NCI-H1105 (cell line): ENCODE measurements at regions not wholly inside any gene's neighbourhood (a gene's known extent, or its start where the extent isn't known, plus 50 kb on each side); places are given as distances from the start of the nearest gene placed in this dataset.
A peak's percentile ranks its signal among the peaks of the same experiment; 100 is the strongest.

Source experiments
- DNase-seq: peaks from one replicate; lab custom pipeline; 2025; lab: John Stamatoyannopoulos, UW

DNA sequence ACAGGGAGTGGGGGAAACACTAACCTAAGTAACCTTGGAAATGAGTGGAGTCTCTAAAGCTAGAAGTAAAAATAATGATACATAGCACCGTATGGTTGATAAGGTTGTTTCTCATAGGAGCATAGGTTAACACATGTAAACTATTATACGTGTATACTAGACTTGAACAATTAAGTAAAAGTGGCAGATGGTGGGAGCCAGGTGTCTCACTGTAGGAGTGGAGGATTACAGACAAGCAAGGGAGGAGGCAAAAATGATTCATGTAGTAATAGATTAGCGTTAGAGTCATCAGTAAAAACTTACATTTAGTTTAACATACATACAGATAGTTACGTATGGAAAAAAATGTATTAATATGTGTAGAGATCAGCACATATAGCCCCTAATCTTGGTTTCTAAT is 138.4 kb upstream of the DSCAM start:
- no peak for DNase-seq

DNA sequence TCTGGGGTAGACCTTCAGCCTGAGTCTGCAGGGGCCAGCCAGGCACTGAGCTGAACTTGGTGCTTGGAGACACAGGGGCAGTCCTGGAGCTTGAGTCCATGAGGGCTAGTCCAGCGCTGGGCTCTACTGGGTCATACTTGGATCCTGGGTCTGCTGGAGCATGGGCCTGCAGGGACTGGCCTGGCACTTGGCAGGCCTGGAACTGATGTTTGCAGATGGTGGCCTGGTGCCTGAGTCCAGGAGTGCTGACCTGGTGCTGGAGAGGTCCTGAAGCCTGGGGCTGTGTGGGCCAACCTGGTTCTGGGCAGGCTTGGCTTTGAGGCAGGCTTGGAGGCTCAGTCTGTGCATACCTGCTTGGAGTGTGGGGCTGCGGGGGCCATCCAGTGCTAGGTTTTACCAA is 143.4 kb upstream of the DSCAM start:
- no peak for DNase-seq

DNA sequence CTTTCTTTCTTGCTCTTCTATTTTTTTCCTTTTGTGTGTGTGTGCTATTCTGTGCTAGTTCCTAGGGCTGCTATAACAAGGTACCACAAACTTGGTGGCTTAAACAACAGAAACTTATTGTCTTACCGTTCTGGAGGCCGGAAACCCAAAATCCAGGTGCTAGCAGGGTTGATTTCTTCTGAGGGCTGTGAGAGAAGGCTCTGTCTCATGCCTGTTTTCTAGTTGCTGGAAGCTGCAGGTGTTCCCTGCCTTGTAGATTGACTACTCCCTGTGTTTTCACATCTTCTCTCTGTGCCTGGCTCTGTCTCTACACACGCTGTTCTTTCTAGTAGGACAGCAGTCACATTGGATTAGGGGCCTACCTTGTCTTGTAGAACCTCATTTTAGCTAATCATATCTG is 150.9 kb upstream of the DSCAM start:
- no peak for DNase-seq

DNA sequence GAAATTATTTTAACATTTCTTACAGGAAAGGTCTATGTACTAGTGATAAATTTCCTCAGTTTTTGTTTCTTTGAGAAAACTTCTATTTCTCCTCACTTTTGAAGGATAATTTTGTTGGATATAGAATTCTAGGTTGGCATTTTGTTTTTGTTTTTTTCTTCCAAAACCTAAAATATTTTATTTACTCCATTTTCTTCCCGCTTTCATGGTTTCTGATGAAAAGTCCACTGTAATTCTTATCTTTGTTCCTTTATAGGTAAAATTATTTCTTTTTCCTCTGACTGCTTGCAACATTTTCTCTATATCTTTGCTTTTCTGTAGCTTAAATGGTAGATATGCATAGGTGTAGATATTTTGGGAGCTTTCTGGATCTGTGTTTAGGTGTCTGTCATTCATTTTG is 153.9 kb upstream of the DSCAM start:
- DNase-seq = no peak

DNA sequence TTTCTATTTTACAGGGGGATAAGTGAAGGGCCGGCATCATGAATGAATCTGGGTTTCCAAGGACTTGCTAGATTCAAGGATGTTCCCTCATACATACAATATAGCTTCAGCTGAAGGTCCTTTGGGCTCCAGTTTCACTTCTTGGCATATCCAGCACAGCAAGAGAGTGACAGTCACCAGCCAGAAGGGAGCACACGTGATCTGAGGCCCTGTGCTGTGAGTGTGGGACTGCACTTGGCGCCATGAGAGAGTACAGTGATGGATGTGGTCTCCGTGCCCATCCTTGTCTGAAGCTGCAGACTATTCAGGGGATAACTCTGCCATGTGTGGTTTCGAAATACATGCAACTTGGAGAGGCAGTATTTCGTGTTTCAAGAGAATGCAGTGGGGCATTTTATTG is 159.7 kb upstream of the DSCAM start:
- no peak for DNase-seq

DNA sequence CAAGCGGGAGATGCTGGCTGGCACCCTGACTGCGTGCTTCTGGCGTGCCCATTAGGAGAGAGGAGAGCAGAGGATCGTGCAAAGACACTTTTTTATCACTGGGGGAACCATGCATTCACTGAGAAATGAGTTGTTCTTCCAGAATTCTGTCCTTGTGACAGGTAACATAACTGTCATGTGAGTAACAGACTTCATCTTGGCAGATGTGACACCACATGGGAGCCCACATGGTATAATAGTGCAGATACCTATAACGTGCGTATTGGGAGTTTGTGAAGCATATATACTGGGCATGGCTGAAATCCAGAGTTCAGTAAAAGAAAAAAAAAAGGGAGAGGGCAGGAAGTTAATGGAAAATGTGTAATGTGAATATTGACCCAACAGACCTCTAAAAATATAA is 159.6 kb upstream of the BACE2 start:
- DNase-seq = no peak

DNA sequence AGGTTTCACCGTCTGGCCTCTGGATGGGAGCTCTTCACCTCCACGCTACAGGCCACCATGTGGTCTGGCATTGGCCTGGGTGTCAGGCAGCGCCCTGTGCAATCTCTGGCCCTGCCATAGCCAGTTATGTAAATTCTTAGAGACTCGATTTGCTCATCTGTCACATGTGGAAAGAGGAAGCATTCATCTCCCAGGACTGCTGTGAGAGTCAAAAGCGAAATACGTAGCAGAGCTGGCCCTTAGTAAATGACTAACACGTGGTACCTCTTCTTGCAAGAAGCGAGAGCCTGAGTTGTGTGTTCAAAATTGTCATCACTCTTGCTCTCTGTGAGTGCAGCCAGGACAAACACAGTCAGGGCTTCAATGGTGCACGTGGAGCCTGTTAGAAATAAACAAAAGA is 159.0 kb upstream of the BACE2 start:
- DNase-seq = no peak

DNA sequence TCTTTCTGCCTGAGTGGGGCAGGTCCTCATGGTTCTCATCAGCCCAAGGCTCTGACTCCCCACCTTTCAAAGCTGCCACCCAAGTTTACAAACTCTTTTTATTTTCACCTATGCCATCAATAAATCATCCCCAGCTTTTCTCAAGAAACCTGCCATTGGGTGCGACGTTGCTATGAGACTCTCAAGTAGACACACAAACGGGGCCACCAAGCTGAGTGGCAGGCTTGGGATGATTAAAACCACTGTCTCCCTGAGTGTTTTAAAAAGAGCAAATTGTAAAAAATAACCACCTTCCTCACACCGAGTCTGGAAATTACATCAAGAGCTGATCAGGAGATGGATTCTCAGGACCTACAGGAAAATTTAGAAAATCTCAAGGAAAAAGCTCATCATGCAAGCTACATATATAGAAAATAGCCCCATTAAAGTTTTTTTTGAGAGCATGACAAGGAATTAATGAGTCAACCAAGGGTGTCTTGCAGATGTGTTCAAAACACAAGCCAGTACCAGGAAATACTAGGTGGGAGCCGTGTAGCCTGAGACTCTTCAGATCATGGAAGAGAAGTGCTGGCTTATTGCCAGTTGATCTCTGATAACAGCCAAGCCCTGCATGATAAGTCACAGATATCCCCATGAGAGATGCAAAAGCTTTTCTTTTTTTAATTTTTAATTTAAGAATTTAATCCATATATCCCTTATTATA is 158.4 kb upstream of the BACE2 start:
- peak; percentile 91 for DNase-seq

DNA sequence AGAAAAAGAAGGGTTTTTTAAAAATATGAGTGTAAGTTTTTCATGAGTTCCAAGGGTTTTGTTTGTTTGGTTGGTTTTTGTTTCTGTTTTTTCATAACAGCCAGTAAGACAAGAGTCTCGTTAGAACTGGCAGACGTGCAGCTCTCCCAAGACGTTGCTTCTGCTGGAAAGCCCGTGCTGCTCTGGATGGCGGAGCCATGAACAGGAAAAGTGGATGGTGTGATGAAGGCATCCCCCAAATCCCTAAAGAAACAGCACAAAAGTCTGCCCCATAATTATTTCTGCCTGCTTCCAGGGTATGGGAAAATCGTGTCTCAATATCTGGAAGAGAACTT is 157.9 kb upstream of the BACE2 start:
- no peak for DNase-seq

DNA sequence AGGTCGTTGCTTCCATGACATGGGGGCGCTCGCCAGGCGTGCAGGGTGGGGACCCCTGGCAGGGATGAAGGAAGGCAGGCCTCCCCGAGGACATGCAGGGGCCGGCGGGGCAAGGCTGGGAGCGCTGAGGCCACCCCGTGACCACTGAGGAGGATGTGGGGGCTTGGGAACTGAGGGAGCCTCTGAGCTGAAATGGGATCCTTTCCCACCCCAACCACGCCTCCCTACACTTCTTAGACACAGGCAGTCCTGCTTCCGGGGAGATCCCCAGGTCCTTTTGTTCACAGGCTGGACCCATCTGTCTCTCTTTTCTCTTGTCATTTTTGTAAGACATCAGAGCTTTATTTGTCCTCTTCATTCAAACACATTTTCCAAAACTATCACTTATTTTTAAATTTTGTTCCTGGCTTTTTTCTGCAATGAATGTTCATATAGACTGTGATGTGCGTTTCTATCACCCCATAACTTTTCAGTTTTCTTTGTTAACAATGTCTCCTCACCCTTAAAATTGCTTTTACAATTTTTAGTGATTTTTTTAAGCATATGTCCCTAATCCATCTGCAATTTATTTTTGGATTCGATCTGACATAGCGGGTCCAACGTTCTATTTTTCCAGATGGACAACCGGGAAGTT is 156.7 kb upstream of the BACE2 start:
- DNase-seq = no peak

DNA sequence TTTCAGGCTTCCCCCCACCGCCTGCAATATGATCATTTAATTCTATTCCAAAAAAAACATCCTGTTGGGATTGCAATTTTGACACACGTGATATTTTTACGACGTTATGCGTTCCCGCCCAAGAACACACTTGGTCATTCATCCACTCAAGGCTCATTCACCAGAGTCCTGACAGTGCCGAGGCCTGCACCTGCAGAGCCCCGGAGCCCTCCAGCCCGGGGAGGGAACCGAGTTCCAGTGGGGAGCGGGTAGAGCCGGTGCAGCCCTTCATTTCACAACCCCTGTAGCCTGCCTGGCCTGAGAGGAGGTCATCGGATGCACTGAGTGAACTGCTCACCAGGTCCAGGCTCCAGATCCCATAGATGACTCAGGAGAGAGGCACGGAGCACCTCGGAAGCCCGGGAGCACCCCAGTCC is 156.0 kb upstream of the BACE2 start:
- no peak for DNase-seq

DNA sequence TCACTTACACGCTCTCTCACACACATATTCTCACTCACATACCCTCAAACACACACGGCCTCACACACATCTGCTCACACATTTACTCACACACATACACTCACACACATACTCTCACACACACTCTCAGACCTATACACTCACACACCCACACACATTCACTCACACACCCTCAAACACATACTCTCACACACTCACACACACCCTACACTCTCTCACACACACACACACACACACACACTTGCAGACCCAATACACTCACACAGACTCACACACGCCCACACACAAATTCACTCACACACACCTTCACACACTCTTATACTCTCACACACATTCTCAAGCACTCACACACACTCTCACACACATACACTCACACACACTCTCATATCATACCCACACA is 155.5 kb upstream of the BACE2 start:
- no peak for DNase-seq

DNA sequence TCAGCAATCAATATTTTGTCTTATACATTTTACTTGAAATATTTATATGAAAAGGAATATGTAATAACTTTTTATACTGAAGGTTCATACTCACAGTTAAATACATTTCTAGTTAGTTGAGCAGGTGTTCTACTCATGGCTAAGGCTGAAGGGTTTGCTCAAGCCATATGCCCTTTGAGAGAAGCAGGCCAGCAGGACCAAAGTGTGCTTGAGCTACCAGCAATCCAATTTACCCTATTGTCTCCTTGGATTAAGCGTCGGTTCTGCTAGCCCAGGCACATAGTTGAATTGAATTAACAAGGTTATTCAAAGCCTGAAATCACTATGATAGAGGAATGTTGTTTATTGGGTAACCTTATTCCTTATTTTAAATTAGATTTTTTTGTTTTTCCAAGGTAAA is 151.5 kb upstream of the BACE2 start:
- DNase-seq = no peak

DNA sequence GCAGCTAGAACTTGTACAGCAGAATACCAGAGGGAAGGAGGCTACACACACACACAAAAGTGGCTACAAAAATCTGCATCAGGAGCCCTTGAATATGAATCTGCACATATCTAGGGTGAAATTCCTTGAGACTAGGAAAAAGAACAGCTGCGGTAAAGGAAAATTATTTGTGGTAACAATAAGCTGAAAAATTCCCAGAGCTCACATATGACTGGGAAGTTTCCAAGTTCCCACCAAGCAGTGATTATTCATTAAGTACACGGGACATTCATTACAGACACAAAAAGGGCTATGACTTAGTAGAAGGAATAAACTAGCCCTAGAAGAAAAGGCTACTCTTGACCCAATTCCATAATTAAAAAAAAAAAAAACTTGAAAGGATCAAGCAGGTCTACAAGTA is 149.5 kb upstream of the BACE2 start:
- no peak for DNase-seq

DNA sequence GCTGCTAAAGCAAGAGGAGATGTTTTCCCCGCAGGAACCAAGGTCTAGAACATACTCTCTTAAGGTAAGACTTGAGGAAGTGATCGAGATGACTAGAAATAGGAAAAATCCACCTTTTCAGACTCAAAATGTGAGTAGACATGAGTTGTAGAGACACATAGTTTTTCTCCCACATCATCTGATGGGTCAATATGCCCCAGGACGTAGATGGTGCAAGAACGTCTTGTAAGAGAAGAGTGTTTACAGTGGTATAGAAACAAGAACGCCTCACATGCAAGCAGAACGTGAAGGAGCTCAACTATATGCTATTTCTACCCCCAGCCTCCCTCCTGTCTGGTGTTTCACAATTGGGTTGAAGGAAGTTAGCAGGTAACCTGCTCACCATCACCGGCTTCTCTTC is 144.0 kb upstream of the BACE2 start:
- no peak for DNase-seq

DNA sequence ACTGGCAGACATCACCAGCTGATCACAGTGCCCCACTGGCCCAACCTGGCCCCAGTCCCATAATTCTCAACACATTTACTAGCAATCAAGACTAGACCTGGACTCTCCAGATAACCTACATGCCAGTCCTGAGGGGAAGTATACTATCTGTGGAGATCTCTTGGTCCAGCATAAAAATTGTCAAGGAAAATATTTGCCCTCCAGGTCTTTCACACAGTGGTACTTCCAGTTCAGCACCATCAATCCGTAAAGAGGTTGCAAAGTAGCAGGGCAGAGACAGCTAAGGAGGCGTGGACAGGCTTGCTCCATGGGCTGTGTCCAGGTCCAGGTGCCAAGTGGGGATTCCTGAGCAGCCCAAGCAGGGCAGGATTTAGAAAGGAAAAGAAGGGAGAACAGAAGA is 143.6 kb upstream of the BACE2 start:
- DNase-seq = no peak

DNA sequence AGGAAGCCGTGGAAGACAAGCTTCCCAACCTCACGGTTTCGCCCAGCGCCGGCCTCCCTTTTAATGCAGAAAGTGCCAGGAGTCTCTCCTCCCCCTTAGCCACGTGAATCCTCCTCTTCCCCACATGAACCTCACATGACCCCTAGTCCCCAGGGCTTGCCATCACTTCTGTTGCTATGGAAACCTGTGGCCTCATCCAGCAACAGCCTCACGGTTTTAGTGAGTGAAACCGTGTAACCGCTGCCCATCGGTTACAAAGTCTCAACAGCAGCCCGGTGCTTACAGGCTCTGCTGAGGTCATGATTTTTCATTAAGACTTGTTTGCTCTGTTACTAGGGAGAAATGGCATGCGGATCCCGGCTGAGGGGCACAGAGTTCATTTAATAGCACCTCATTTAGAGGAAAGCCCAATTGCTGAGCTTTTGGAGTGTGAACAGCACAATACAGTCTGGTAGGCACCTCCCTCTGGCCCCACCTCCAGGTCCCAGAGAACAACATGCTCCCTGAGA is 143.2 kb upstream of the BACE2 start:
- no peak for DNase-seq

DNA sequence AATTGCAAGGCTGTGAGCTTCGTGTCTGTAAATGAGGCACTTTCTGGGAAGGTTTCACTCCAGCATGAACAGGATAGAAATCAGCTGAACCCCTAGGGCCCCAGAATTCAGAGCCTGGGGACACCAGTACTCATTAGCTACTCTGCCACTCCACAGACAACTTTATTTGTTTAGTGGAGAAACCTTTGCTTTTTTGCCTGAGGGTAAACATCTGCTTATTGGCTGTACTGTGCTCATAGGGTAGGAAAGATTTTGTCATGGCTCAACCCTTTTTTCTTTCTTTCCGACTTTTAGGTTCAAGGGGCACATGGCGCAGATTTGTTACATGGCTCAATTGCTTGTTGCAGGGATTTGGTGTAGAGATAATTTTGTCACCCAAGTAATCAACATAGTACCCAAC is 138.4 kb upstream of the BACE2 start:
- no peak for DNase-seq

DNA sequence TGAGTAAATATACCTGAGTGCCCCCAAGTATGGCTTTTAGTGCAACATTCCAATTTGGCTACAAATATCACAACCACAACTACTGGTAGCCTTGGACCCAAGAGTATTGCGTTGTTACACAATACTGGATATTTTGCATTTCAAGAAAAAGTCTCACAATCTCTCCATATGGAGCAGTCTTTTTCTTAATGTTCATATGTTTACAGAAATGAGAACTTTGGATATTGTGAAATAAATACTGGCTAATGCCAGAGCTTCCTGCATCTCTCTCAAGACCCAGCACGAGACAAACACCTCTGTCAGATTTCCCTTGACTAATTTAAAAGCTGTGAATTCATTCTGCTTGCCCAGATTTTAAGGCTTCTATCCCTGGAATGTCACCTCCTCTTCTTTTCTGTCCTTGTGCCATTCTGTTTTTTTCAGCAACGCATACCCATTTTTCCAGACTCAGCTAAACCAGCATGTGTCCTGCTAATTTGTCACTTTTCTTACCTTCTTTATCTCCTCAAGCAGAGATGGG is 136.2 kb upstream of the BACE2 start:
- DNase-seq = no peak

DNA sequence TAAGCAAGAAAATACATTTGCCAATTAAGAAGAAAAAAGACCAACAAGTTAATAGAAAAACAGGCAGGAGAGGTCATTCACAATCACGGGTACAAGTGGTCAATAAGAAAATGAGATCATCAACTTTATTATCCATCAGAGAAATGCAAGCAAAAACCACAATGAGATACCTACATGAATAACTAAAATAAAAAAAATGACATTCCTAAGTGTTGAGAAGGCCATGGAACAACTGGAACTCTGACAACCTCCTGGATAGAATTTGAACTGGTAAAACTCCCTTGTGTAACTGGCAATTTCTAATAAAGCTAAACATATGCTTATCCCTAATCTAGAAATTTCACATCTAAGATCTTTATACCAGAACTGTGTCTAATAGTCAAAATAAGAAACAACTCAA is 135.4 kb upstream of the BACE2 start:
- no peak for DNase-seq

DNA sequence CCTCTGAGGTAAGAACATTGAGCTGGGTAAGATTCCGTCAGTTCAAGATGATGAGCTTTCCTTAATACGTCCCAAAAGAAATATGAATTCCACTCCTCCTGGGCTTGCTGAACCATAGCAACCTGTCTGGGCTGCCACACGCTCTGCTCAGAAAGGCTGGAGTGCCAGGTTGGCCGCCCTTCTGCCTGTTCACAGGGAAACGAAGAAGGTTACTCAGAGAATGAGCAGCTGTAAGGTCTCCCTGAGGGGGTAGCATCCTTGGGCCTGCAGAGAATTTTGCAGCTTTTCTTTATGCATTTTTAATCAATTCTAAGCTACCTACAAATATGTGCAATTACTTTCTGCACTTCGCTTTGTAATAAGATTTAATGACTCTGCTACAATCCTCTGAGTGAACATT is 130.7 kb upstream of the BACE2 start:
- no peak for DNase-seq

DNA sequence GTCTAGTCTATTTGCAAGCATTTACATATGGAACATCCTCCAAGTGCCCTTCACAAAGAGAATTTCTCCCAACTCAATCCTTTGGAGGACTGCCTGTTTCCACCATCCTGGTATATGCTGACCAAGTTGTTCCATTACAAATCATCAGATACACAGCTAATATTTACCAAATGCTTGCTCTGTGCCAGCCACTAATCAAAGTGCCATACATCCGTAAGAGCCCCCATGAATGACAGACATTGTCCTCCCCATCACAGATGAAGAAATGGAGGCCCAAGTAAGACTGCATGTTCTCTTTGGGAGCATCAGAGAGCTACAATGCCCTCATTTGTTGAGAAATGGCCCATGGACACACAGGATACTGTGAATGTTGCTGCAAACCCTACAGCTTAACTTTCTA is 130.0 kb upstream of the BACE2 start:
- DNase-seq = no peak

DNA sequence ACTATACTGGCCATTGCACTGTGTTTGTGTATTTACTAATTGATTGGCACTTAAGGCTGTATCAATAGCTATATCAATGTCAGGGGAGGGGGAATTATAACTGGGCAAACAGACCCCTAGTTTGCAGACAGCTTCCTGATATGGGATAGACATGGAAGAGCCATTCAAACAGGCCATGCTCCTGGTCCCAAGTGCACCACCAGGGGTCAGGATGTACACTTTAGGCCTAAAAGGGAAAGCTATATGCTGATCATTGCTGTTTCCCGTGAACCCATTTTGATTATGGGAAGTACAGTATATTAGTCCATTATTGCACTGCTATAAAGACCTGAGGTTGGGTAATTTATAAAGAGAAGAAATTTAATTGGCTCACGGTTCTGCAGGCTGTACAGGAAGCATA is 124.9 kb upstream of the BACE2 start:
- DNase-seq = no peak
